A549 (cell line): ENCODE measurements at regions not wholly inside any gene's neighbourhood (a gene's known extent, or its start where the extent isn't known, plus 50 kb on each side); places are given as distances from the start of the nearest gene placed in this dataset.

Experiments used
- CHD2 ChIP-seq: fragments of 150-350 bp; IDR thresholded peaks from 2 replicates; pipeline ENCODE4 v1.6.1; 2014; ENCODE audit warnings: low read length; ENCODE audit not compliant: partially characterized antibody
- CTCF ChIP-seq: fragments of >200 bp; sonication (Bioruptor Twin); formaldehyde crosslinking; IDR thresholded peaks from 3 replicates; pipeline ENCODE4 v1.5.1; 2016
- HES2 ChIP-seq: fragments of >200 bp; sonication (Bioruptor Twin); formaldehyde crosslinking; IDR thresholded peaks from 2 replicates; pipeline ENCODE4 v1.6.1; 2016
- MAX ChIP-seq: IDR thresholded peaks from 2 replicates; pipeline ENCODE4 v1.6.1; 2012
- POLR2A ChIP-seq: IDR thresholded peaks from 2 replicates; pipeline ENCODE4 v1.6.1; 2012; ENCODE audit warnings: mild to moderate bottlenecking, low read length
- RAD21 ChIP-seq, 2 experiments: fragments of >200 bp in 1 of 2; sonication (Bioruptor Twin) in 1 of 2; formaldehyde crosslinking in 1 of 2; IDR thresholded peaks in 1 of 2; conservative IDR thresholded peaks in 1 of 2; 2 replicates in 1 of 2; 3 replicates in 1 of 2; pipeline ENCODE4 v1.6.1; 2012 to 2018; ENCODE audit warnings: inconsistent platforms in 1 of 2
- RFX5 ChIP-seq: fragments of 450-650 bp; IDR thresholded peaks from 2 replicates; pipeline ENCODE4 v1.7.1; 2014; ENCODE audit warnings: antibody characterized with exemption, mild to moderate bottlenecking, moderate library complexity
- USF2 ChIP-seq: fragments of 450-650 bp; IDR thresholded peaks from 2 replicates; pipeline ENCODE4 v1.6.1; 2014; ENCODE audit warnings: antibody characterized with exemption
- ZFP36 ChIP-seq: fragments of 450-650 bp; IDR thresholded peaks from 2 replicates; pipeline ENCODE4 v1.6.1; 2014; ENCODE audit warnings: borderline replicate concordance; ENCODE audit not compliant: partially characterized antibody

DNA sequence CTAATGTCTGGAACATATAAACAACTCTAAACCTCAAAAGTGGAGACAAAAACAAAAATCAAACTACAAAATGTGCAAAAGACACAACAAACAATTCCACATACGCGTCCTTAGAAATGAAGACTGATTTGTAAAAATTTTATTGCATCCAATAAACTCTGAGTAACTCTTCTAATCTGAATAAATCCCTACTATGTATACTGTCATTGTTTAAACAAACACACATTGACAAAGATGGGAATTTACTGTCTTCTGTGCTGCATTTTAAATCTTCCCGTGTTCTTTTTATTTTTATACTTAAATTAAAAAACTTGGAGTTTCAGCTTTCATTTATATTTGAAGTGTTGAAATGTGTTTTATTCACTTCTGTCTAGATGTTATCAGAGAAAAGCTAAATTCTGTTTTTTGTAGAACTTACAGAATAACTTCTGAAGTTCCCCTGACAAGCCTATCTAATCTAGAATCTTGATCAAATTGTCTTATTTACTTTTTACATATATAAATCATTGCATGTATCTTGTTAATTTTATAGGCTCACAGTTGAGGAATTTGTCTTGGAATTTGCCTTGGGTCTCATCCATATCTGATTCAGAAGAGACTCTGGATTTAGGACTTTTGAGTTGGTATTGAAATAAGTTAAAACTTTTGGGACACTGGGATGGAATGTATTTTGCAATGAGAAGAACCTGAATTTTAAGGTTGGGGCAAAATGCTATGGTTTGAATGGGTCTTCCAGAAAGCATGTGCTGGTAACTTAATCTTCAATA is 2064.4 kb upstream of the C9orf72 start:
- TF ChIP-seq RAD21 (conservative IDR thresholded peaks at IDR 0.05 in 1 of 2, IDR thresholded peaks at IDR 0.05 in 1 of 2) (no peak), ZFP36 (no peak), USF2 (no peak), CHD2 (no peak), RFX5 (no peak), HES2 (no peak), POLR2A (no peak), MAX (no peak), CTCF (no peak)
